ENCODE measurements at regions not wholly inside any gene's neighbourhood (a gene's known extent, or its start where the extent isn't known, plus 50 kb on each side); places are given as distances from the start of the nearest gene placed in this dataset.
A peak's percentile ranks its signal among the peaks of the same experiment; 100 is the strongest.

DNA sequence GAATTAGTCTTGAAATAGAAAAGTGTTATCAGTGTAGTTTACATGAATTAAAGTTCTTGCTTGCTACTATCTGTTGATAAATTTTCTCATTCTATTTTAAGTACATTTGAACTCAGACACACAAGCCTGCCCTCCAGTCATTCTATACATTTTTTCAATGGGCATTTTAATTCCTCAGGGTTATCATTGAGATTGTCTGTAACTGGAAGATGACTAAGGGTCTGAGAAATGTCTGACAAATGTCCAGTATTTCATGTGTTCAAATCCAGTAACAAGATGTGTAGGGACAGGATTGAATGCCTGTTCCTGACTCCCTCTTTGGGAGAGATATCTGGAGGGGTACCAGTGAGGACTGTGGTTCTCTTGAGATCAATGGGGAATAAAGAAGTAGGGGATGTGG, 223.9 kb upstream of the ADAMTSL1 start:
- no peak for TF ChIP-seq CTCF (IDR thresholded peaks at IDR 0.05; ENCODE audit: insufficient read depth, low read length, poor library complexity, severe bottlenecking)
- no peak for DNase-seq (ENCODE audit: extremely low read depth, insufficient read length)
- H3K4me3 ChIP-seq (replicated peaks; ENCODE audit: low read depth, low read length), result no peak overlapping the region
- no peaks in the 10 kb centered on the region for H3K36me3 ChIP-seq (ENCODE audit: control insufficient read depth, insufficient read depth, low read length)
- no peaks in the 10 kb centered on the region; the same call in 1 of the 2 replicates for H3K27me3 ChIP-seq (replicated peaks; ENCODE audit: control insufficient read depth, insufficient read depth, low read length)

- no peak for TF ChIP-seq CTCF (IDR thresholded peaks at IDR 0.05; ENCODE audit: insufficient read depth, low read length, poor library complexity, severe bottlenecking)
Observed at GRCh38 chr9:18253950-18254349, 220.0 kb upstream of the ADAMTSL1 start.

DNA sequence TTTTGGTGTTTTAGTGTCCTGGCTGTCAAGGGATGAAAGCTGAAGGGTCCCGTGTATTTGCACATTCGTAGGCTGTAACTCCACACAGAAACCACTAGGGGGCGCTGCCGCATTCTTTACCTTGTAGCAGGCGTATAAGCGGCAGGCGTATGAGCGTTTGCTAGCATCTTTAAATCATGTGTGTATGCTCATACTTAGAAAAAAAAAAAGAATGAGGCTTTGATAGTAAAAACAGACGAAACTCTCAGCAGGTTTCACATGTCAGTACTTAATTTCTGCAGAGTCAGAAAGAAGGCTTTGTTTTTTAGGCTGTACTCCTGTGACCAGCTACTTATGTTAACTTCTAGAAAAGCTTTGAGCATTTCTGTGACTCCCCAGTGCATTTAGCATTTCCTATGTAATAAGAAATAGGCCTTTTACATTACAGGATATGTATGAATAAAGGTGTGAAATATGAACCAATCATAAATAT, 218.8 kb upstream of the ADAMTSL1 start:
- peak; percentile 2 for DNase-seq (ENCODE audit: extremely low read depth, insufficient read length)
- TF ChIP-seq CTCF (IDR thresholded peaks at IDR 0.05; ENCODE audit: insufficient read depth, low read length, poor library complexity, severe bottlenecking), result peak; percentile 84

More at GRCh38 chr9:18253950-18254349, 220.0 kb upstream of the ADAMTSL1 start:
- Histone ChIP-seq H3K27me3 (replicated peaks; ENCODE audit: control insufficient read depth, insufficient read depth, low read length) (no peaks in the 10 kb centered on the region; the same call in 1 of the 2 replicates), H3K36me3 (ENCODE audit: control insufficient read depth, insufficient read depth, low read length) (no peaks in the 10 kb centered on the region), H3K4me3 (replicated peaks; ENCODE audit: low read depth, low read length) (no peak overlapping the region)
- DNase-seq (ENCODE audit: extremely low read depth, insufficient read length), result no peak

GRCh38 chr9:18255747-18256146, 218.2 kb upstream of the ADAMTSL1 start:
- TF ChIP-seq CTCF (IDR thresholded peaks at IDR 0.05; ENCODE audit: insufficient read depth, low read length, poor library complexity, severe bottlenecking), result no peak
- Histone ChIP-seq H3K36me3 (ENCODE audit: control insufficient read depth, insufficient read depth, low read length) (no peaks in the 10 kb centered on the region), H3K27me3 (replicated peaks; ENCODE audit: control insufficient read depth, insufficient read depth, low read length) (no peaks in the 10 kb centered on the region; the same call in 1 of the 2 replicates), H3K4me3 (replicated peaks; ENCODE audit: low read depth, low read length) (no peak overlapping the region)
- DNase-seq (ENCODE audit: extremely low read depth, insufficient read length), result no peak

More for the DNA sequence above, 218.8 kb upstream of the ADAMTSL1 start:
- Histone ChIP-seq H3K36me3 (ENCODE audit: control insufficient read depth, insufficient read depth, low read length) (no peaks in the 10 kb centered on the region), H3K27me3 (replicated peaks; ENCODE audit: control insufficient read depth, insufficient read depth, low read length) (no peaks in the 10 kb centered on the region; the same call in 1 of the 2 replicates), H3K4me3 (replicated peaks; ENCODE audit: low read depth, low read length) (no peak overlapping the region)

DNA sequence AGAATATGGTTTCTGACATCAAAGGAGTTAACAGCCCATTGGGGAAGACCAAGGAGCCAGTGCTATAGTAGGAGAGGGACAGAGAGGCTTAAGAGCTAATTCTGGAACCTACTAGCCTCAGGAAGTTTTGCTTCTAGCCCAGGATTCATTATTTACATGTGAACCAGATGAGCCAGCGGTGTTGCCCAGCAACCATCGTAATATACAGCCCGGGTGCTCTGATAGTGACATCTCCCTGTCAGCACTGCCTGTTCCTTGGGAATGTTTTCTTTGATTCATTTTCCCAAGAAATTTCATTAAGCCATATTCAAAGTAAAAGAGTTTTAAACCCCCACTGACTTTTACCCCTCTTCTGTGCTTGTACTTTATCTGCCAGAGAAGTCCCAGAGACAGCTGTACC, 217.4 kb upstream of the ADAMTSL1 start:
- no peak for DNase-seq (ENCODE audit: extremely low read depth, insufficient read length)
- no peaks in the 10 kb centered on the region; the same call in none of the 2 replicates for H3K27me3 ChIP-seq (replicated peaks; ENCODE audit: control insufficient read depth, insufficient read depth, low read length)
- H3K36me3 ChIP-seq (ENCODE audit: control insufficient read depth, insufficient read depth, low read length), result no peaks in the 10 kb centered on the region
- TF ChIP-seq CTCF (IDR thresholded peaks at IDR 0.05; ENCODE audit: insufficient read depth, low read length, poor library complexity, severe bottlenecking), result no peak
- H3K4me3 ChIP-seq (replicated peaks; ENCODE audit: low read depth, low read length), result no peak overlapping the region

- no peak overlapping the region for H3K4me3 ChIP-seq (replicated peaks; ENCODE audit: low read depth, low read length)
- no peaks in the 10 kb centered on the region for H3K36me3 ChIP-seq (ENCODE audit: control insufficient read depth, insufficient read depth, low read length)
- no peak for TF ChIP-seq CTCF (IDR thresholded peaks at IDR 0.05; ENCODE audit: insufficient read depth, low read length, poor library complexity, severe bottlenecking)
- H3K27me3 ChIP-seq (replicated peaks; ENCODE audit: control insufficient read depth, insufficient read depth, low read length), result no peaks in the 10 kb centered on the region; the same call in none of the 2 replicates
- no peak for DNase-seq (ENCODE audit: extremely low read depth, insufficient read length)
Observed at GRCh38 chr9:18260521-18260920, 213.4 kb upstream of the ADAMTSL1 start.

All from GM06990 (cell line).